ENCODE measurements at regions not wholly inside any gene's neighbourhood (a gene's known extent, or its start where the extent isn't known, plus 50 kb on each side); places are given as distances from the start of the nearest gene placed in this dataset.

DNA sequence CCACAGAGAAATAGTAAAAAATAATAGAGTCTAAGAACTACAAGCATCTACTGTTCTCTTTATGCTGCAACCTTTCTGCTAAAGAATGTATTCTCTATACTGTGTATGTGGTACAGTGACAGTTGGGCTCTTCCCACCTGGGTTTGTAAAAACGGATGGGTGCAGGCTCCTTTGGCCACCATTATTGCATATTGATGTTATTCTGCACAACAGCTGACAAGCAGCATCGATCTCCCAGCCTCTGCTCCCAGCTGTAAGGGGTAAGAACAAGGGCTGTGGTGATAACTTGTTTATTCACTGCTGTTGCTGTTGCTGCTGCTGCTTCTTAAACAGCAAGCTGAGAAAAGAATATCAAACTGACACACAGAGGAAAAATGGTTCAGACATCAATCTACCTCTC, 56.1 kb downstream of the KCNRG start:
- no peak for DNase-seq

DNA sequence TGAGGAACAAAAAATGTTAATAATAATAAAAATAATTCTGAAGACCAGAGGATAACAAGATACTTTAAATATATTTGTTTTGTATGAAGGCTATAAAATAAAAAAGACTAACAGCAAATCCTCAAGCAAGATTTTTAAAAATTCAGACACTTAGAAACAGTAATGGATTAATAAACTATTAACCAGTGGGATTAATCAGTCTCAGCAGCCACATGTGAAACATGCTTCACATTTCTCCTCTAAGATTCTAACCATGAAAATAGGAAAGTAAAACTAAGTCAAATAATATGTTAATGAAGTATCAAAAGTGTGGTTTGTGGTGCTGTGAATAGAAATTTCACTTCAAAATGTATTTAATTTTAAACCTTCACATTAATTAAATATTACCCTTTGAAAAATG, 57.4 kb downstream of the KCNRG start:
- no peak for DNase-seq

DNA sequence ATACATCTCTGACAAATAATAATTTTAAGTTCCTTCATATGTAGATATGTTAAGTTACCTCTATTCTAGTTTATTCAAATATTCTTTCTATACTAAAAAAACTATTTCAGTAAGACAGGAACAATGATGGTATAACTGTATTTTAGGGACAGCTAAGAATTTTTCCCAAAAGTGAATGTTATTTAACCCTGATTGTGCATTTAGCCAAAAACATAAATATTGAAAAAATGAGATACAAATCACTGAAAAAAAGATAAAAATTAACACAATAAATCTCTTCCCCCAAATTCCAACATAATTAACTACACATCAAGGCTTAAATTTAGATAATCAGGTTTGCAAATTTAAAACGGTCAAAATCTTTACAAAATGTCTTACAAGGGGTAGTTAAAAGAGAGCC, 58.1 kb downstream of the KCNRG start:
- DNase-seq: no peak

DNA sequence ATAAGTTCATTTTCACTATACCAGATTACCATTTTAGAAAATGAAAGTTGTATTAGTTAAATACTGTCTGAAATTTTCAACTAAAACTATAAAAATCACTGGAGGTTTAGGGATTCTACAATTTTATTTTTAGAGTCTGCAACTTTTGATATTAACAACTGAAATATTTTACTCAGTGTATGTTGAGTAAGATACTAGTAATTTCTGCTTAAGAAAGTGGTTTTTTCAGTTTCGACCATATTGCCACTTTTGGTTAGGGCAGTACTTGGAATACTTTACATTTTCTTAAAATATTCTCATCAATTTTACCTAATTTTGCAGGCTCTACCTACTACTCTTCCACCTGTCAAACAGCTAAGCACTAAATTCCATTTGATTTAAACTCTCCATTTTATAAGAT, 59.6 kb downstream of the KCNRG start:
- DNase-seq: no peak

DNA sequence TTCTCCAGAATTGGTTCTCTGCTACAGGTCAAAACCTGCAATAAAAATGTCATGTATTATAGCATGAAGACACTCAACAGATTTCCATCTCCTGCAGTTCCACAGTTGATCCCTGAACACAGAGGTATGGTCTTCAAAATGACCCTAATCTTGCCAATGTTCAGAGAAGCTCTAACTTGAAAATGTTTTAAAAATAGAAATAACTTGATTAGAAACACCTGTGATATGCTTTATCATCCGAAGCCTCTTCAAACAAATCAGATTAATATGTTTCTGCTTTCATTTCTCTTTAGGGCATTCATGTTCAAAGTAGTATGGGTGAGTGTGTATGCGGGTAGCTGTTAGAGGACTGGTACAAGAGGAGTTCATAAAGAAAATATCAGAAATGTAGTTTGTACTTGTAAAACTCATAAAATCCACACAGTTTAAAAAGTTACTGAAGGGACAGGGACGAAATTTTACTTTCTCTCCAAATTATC, 60.4 kb downstream of the KCNRG start:
- DNase-seq: no peak

DNA sequence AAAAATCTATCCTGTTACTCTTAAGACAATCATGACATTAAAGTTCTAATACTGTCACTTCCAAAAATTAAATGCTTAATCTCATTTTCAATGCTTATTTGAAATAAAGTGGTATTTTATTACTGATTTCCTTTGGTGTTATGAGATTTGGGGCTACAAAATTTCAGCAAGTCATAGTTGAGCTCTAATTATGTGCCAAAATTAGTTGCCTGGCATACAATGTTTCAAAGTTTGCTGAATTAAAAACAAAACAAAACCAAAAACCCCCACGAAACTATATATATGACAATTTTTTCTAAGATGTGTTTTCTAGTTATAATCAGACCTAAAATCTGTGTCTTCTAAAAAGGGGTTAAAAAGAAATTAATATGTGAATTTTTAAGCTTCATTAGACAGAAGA, 62.2 kb downstream of the KCNRG start:
- no peak for DNase-seq

DNA sequence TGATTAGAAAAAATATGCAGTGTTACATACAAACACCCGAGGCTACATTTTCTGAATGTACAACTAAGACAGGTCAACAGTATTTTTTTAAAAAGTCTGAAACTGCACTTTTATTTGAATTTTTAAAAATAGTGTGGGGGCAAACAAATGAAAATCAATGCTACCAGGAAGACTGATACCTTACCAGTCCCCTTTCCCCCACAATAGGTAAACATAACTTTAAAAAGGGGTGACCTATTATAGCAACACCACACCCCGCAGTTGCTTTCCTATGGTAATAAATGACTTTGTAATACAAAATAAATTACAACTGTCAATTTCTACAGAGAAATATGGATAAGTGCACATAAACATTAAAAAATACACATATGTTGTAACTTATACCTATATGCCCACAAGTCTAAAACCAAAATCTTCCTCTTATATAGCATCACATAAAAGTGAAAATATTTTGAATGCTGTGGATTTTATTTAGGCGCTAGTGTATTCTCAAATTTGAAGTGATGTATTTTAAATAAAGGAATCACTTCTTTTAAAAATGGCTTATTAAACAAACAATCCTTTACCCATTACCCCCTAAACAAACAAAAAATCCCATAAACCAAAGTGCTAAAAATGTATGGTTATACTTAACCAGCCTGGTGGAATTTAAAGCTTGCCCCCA, 63.1 kb downstream of the KCNRG start:
- DNase-seq: no peak

DNA sequence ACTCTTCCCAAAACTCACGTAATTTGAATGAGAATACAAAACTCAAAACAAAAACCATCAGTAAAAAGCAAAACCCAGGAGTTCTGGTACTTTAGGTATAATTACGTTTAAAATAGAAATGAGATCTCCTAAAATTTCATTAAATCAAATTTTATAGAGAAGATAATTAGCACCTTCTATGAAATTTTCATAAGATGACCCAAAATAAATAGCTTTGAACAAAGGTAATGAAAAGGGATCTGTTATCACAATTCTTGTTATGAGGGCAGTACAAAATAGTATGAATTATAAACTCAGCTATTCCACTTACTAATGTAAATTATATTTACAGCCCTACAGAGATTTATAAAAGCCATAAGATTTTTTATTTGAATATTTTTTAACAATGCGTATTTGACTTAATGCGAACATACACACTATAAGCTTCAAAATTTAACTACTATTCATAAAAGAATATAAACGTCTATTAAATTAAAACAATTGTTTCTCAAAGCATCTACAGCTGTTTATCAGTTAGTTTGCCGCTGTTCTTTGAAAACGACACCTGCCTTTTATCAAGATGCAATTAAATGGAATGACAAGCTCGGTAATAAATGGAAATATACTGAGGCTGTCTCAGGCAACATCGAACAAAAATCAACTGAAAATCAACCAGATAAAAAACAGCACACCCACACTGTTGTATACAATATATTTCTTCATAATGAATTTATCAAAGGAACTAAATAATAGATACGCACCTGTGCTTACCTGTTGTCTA, 63.8 kb downstream of the KCNRG start:
- no peak for DNase-seq

DNA sequence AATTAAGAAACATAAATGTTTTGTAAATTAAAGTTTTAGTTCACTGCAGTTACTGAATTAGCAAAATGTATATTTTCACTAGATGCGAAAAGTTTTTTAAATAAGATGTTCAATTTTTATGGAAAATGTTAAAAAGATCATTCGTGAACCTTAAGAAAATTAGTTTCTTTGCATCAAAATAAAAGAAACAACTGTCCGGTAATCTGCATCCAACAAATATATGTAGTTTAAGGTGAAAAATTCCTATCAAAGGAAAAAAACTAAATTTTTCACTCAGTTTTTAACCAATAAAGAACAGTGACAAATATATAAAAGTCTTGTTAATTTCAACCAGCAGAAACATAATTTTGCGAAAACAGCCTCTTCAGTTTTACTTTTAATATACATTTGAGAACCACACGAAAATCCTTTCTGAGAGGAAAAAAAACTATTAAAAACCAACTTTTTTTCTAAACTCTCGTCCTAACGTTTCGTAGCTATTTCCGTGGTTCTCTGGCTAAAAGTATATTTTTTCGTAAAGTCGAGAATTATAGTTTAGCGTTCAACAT, 64.5 kb downstream of the KCNRG start:
- no peak for DNase-seq

DNA sequence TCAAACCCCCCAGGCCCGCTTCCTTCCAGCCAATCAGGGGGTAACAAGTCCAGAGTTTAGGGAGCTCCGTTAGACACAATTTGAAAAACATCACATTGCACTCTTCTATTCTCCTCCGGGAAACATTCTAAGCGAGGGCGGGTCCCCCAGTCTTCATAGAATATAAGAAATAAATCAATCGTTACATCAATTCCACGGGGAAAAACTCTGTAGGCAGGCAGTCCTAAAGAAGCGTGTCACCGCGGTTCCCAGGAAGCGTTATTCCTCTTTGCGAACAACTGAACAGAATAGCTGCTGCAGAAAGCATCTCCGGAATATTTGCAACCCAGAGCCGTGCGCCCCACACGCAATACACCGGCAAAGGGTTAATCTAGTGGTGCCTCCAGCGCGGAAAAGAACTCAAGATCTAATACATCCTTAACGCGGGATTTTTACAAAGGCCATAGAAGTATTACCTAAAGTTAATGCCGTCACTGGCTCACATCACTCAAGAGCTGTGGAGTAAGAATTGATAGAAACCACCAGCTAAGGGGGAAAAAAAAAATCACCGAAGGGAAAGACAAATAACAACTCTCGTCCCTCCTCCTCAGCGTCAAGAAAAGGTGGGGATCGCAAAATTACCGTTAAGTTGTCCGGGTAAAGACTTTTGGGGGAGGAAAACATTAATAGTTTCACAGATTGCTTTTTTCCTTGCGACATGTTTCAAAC, 65.1 kb downstream of the KCNRG start:
- DNase-seq: peak; percentile 36

DNA sequence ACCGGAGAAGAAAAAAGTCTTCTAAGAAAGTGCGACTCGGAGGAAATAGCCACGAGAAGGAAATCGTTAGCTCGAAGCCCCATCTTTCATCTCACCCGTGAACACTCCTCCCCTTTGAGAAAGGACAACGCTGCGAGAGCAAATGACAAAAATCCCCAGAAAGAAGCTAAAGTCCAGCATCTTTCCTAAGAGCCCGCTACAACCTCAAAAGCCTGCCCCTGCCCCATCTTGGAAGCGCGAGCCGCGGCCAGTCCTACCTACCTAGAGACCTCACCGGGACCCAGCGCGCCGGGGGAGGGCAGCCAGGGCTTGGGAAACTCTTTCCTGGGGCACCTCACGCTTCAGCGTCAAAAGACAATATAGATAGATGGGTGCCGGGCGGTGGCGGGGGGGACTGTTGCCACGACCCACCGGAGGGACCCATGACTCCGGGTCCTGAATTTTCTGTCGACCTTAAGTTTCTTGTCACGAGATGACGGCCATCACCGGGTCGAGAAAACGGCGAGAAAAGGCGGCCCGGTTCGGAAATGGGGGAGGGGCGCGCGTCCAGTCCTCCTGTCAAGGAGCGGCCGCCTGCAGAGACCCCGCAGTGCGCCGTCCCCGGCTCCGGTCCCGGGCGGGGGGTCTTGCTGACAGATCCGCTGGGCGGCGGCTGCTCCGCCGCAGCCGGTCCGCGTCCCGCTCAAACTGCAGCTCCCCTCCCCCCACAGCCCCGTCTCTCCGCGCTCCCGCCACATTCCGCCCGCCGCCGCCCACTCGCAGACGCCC, 65.9 kb downstream of the KCNRG start:
- DNase-seq: peak; percentile 75

DNA sequence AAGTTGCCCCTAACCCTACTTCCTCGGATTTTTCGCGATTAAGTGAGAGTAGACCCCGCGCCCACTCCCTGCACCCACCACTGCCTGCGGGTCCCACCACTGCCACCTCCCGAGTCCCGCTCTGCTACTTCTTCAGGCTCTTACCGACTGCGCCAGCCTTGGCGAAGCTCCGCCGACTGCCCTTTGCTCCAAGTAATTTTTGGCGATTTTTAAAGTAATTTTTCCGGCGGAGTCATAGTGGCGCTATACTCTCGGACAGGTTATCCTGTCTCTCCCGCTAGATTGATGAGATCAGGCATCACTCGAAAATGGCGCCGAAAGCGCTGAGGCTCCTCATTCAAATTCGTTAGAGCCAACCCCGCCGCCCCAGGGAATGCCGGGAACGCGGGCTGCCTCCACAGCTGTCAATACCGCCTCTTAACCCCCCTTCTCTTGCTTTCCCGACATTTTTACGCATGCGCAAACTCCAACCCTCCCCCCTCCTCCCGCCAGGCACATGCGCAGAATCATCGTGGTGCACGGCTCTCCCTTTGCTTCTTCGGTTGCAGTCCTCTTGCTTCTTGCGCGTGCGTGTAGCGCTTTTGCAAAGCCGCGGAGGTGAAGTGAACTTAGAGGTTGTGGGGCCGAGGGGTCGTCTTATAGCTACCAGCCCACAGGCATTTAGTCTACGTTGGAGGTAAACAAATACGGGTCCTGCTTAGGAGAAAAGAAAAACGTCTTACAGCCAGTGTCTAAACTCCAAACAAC, 66.6 kb downstream of the KCNRG start:
- peak; percentile 99 for DNase-seq

DNA sequence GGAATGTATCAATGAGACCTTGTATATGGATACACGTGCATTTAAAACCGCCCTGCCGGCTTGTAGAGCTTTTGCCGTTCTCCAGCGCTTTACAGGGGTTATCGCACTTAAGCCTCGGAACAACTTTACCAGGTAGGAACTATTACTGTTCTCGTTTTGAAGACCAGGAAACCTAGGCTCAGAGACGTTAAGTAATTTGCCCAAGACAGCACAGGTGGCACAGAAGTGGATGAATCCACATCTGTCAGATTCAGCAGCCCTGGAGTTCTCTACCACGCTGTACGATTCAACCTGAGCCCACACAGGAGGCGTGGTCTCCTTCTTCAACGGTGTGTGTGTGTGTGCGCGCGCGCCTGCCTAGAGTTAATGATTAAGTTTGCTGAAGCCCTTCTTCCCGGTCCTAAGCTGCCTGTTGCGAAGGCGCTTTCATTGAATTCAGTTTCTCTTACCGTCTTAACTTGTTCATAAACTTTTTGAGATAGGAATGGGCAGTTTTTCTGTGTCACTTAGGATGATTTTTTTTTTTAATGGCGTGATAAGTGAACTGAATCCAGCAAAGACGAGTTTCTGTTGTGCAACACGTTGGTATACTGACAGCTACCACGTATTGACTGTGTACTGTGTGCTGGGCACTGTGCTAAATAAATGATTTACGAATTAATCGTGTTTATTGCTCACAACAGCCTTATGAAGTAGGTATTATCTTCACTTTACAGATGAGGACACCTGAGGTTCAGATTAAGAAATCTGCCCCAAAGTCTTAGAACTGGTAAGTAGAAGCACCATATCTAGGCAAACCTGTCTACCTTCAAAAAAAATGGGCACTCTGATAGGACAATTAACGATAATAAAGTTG, 67.4 kb downstream of the KCNRG start:
- peak; percentile 86 for DNase-seq

DNA sequence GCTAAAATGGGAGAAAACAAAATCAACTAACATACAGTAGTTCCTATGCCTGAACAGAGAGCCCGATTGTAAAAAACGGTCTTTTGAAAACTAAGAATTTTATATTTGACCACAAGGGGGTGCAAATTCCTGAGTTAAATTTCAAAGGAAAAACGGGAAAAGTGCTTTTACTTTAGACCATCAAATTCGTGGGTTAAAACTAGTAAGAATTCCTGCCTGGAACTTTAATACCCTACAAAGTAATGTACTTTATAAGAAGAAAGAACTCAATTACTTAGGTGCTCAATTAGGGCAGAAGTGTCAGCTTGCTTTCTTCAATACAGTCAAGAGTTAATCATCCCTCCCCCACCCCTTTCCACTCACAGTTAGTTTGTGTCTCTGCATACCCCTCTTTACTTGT, 69.8 kb downstream of the KCNRG start:
- DNase-seq: no peak

DNA sequence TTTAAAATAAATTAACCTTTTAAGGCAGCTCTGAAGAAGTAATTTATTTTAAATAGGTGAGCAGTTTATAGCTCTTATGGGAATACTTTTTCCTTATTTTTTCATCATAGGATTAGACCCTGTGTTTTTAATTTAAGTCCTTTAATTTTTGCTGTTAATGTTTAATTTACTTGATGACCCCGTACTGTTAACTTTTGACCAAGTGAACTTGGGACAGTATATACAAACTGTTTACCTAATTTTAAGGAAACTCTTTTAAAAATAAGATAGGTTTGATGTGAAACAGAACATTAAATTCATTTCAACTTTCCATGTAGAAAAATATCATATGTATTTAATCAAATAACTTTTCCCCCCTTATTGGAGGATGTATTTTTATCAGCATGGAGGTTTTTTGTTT, 74.4 kb downstream of the KCNRG start:
- no peak for DNase-seq

DNA sequence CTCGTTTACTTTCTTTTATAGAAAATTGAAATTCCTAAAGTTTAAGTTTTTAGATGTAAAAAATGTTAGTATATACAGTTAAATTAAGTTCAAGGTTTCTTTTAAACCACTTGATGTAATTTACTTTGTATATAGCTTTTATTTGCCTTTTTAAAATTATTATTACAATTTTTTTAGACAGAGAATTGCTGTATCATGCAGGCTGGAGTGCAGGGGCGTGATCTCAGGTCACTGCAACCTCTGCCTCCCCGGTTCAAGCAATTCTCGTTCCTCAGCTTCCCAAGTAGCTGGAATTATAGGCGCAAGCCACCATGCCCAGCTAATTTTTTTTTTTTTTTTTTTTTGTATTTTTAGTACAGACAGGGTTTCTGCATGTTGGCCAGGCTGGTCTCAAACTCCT, 75.0 kb downstream of the KCNRG start:
- DNase-seq: no peak

DNA sequence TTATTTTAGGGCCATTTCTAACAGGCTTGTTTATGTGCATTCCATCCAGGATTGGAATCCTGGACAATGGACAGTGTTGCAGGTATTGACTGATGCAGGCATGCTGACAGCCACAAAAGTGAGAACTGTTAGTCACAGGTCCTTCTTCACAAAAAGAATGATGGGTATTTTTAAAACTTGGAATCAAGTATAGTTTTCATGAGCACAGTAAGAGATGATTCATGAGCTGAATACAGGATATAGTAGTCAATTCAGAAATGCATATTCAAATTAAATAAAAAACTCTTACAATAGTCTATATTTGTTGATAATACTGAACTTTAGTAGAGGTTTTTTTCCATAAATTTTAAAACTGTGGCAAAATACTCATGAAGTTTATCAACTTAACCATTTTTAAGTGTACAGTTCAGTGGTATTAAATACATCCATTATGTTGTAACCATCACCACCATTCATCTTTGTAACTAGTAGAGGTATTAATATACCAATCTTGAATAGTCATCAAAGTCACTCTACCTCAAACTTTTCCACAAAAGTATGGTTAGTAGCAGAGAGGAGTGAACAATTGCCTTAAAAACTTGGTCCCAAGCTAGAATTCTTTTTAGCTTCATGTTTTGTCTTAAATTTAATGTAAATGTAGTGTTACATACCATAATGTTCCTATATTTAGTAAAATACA, 79.5 kb downstream of the KCNRG start:
- peak; percentile 19 for DNase-seq

DNA sequence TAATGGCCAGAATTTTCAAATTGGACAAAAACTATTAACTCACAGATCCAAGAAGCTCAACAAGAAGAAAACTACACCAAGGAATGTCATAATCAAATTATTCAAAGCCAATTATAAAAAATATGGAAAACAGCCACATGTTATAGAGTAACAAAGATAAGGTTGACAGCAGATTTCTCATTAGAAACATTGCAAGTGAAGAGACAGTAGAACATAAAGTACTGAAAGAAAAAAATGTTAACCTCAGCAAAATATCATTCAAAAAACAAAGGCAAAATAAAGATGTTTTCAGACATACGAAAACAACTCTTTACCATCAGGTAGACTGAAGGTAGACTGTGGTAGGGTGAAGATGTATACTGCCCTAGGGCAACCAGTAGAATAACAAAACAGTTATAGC, 83.4 kb downstream of the KCNRG start:
- DNase-seq: no peak

DNA sequence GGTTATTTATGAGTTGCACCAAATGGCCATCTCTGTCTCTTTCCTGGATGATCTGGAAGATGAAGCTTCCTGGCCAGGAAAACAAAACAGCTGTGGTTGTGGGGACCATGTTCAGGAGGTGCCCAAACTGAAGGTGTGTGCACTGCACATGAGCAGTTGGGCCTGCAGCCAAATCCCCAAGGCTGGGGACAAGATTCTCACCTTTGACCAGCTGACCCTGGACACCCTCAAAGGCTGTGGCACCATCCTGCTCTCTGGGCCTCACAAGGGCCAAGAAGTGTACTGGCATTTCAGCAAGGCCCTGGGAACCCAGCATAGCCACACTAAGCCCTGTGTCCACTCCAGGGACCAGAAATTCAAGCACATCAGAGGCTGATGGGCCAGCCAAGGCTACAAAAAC, 84.2 kb downstream of the KCNRG start:
- no peak for DNase-seq

DNA sequence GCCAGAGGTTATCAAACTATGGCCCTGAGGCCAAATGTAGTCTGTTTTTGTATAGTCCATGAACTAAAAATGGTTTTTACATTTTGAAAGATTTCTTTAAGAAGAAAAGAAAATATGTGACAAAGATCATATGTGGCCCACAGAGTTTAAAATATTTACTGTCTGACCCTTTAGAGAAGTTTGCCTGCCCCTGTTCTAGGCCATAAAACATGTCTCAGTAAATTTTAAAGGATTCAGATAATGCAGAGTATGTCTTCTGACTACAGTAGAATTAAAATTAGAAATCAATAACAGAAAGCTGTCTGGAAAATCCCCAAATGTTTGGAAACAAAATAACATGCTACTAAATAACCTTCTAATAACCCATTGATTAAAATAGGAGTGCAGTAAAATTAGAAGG, 86.3 kb downstream of the KCNRG start:
- DNase-seq: no peak

DNA sequence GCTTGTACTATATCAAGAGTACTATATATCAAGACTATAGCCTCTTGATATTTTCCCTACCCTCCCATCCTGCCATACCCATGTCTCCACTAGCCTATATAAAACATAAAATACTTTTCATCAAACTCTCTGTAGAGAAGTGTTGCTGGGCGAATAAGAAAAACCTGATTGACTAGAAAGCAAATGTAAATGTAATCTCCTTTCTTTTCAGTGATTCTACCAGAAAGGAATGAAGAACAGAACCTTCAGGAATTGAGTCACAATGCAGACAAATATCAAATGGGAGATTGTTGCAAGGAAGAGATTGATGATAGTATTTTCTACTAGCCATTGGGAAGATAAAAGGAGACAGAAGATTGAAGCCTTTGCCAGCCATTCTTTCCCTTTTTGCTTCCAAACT, 89.2 kb downstream of the KCNRG start:
- no peak for DNase-seq
